ENCODE measurements at regions not wholly inside any gene's neighbourhood (a gene's known extent, or its start where the extent isn't known, plus 50 kb on each side); places are given as distances from the start of the nearest gene placed in this dataset.

DNA sequence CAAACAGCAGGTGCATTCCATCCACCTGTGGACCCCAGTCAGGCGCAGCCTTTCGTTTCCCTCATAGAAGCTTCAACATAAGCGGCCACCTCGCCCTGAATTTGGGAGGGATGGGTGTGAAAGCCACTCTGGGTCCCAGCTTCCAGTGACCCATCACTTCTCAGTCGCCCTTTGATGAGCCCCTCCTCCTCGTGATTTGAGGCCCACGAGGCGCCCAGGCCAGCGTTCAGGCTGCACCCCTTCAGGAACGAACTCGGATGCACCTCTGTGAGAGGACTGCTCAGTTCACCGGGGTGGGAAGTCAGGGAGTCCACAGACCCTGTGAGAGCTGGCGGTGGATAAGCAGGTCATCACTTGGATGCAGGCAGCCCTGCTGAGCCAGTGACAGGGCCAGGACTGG, 1118.2 kb downstream of the BRD1 start:
- ATAC-seq = no peak

GRCh38 chr22:48708558-48709245, 1119.0 kb downstream of the BRD1 start:
- ATAC-seq = no peak

DNA sequence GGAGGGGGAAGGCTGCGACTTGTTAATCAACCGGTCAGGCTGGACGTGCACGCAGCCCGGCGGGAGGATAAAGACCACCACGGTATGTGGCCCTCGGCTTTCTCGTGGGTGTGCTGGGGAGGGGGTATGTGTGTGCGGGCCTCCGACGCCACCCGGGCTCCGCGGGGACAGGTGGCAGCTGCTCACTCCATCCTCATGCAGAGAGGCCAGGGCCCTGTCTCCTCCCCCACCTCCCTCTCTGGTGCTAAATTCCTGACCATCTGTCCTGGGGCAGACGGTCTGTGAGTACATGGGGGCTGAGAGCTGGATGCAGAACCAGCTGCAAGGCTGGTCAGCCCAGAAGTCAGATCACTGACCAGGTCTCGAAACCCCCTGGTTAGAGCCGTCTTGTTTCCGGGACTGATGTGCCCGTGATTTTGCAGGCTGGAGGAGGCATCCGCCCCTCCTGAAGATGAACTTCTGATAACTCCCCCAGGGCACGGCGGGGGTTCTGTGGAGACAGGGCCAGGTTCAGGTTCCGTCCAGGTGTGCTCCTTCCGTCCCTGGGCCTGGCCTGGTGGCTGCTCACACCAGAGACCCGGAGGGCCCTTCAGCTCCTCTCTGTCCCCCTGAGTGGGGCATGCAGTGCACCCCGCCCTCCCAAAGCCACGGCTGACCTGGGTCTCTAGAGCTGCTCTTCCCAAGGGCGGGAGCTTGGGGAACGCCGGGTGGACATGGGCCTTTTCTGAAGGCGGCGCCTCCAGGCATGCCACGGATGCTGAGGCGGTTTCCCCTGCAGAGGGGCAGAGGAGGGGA, 1119.7 kb downstream of the BRD1 start:
- no peak for ATAC-seq

GRCh38 chr22:48706934-48707762, 1120.5 kb downstream of the BRD1 start:
- no peak for ATAC-seq

DNA sequence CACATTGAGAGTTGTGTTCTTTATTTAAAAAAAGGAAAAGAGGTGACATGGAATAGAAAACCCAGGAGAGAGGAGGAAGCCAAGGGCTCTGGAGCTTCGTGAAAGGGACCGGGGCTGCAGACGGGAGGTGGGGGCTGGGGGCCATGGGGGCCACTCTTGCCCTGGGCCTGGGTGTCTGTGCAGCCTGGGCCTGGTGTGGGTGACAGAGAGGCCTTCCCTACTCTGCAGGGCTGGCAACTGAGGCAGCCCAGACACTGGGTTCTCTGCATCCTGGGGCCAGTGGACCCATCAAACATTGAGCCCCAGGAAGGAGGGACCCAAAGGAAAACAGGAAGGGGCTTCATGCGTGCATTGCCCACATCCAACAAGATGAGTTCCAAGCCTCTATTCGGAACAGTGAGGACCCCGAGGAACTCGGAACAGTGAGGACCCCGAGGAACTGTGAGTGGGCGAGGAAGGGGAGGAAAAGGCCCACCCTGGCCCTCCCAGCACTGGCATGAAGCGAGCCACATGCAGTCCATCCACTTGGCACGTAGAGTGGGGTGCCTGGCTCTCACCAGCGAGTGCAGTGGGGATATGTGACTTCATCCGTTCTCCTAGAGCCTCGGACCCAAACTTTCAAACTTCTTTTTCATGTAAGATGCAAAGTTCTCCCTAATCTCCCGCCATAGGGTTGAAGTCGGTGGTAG, 1121.6 kb downstream of the BRD1 start:
- ATAC-seq = no peak

- no peak for ATAC-seq
Observed at GRCh38 chr22:48705159-48705916, 1122.3 kb downstream of the BRD1 start.

DNA sequence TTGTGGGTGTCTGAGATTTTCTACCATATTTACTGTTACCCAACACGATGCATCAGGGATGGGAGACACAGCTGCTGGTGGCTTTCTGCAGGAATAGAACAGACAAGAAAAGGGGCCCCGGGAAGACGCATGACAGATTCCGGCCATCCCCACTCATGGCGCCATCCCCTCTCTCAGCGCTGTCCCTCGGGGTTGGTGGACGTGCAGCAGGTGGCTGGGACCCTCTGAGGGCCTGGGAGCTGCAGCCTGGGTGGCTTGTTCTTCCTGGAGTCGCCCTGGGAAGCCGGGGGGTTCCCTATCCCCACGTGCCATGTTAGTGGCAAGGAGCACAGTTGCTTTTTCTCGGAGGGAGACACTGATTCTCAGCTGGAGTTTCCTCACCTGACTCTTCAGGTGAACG, 1123.3 kb downstream of the BRD1 start:
- no peak for ATAC-seq

DNA sequence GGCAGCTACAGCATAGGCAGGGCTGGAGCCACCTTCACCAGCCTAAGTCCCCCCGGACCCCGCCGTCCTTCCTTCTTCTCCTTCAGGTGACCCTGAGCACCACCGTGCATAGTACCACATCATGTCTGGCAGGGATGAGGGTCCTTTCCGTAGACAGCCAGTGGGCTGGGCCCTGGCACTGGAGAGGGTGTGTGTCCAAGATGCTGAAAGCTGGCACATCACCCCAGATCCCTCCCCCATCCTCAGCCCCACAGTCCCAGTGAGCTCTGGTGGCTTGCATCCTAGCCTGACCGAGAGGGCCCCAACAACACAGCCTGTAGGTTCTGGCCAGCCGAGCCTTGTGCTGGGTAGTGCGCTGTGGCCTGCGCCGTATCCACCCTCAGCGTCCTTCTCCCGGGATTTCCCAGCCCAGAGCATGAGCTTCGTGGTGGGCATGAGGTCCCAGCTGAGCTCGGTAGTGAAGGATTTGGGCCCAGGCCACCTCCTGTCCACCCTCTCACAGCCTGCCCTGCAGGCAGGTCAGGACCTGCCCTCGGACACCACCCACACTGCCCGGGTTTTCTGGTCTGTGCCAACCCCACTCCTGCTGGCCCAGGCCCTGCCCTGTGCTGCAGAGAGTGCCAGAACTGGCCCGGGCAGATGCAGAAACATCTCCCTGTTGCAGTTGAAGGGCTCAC, 1124.3 kb downstream of the BRD1 start:
- no peak for ATAC-seq

- ATAC-seq = no peak
Observed at GRCh38 chr22:48702573-48703264, 1125.0 kb downstream of the BRD1 start.

DNA sequence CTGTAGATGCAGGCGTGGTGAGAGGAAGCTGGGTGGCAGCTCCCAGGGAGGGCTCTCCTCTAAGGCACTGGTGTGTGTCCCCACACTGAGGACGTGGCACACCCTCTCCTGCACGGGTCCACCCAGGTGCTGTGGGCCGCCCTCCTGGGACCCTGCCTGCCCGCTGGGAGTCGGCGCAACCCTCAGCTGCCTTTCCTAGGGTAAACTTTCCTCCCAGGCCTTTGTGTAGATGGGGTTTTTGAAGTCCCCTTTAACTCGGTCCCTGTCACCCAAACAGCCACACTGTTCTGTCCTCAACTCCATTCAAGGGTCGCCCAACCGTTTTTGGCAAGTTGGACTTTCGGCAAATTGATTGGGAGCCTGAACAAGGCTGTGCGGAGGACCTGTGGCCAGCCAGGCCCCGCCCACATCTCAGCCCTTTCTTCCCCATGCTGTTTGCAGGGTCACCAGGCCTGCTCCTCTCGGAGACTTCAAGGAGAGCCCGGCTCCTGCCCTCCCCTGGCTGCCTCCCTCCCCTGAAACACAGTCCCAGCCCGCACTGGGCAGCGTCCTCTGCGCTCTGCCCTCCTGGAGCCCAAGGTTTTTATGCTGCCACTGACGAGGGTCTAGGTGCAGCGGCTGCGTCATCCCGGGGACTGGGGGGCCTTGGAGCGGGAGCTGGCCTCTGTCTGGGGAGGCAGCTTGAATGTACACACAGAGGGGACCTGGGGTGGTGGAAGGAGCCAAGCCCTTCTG, 1126.2 kb downstream of the BRD1 start:
- ATAC-seq = no peak

- no peak for ATAC-seq
Observed at GRCh38 chr22:48700566-48701295, 1126.9 kb downstream of the BRD1 start.

GRCh38 chr22:48700180-48700565, 1127.5 kb downstream of the BRD1 start:
- no peak for ATAC-seq

- no peak for ATAC-seq
Observed at GRCh38 chr22:48699511-48699910, 1128.2 kb downstream of the BRD1 start.

- no peak for ATAC-seq
Observed at GRCh38 chr22:48698618-48699017, 1129.1 kb downstream of the BRD1 start.

DNA sequence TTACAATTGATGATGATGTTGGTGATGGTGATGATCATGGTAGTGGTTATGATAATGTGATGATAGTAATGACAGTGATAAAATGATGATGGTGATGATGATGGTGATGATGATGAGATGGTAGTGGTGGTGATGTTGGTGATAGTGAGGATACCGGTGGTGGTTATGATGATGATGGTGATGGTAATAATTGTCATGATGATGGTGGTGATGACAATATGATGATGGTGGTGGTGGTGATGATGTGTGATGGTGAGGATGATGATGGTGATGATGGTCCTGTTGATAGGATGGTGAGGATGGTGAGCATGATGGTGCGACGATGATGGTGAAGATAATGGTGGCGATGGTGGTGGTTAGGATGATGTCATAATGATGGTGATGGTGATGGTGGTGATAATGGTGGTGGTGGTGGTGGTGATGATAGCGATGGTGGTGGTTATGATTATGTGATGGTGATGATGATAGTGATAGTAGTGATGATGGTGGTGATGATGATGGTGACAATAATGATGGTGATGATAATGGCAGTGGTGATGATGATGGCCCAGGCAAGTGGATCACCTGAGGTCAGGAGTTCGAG, 1129.9 kb downstream of the BRD1 start:
- ATAC-seq = no peak

GRCh38 chr22:48697223-48697622, 1130.5 kb downstream of the BRD1 start:
- ATAC-seq = no peak

DNA sequence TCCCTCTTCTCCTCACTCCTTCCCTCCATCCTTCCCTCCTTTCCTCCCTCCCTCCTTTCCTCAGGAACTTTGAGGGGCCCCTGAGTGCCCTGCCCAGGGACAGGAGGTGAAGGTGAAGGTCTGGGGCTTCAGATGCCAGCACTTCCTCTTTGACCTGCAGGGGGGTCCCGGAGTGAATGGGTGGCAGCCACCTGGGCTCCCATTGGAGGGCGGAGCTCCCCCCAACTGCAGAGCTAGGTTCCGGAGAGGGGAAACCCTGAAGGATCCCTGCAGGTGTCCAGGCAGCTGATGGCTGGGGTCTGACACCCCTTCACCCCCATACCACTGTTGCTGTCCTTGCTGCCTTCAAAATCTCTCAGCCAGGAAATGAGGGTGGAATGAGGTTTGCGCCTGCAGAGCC, 1131.3 kb downstream of the BRD1 start:
- no peak for ATAC-seq

- ATAC-seq = no peak
Observed at GRCh38 chr22:48695731-48696305, 1131.9 kb downstream of the BRD1 start.

- no peak for ATAC-seq
Observed at GRCh38 chr22:48695251-48695650, 1132.4 kb downstream of the BRD1 start.

Data from activated CD4-positive, CD25-positive, alpha-beta regulatory T cell treated with anti-CD3 and anti-CD28 coated beads, Interleukin-2, amount 50 U/mL, for 24 hours (primary cell).